ENCODE measurements at regions not wholly inside any gene's neighbourhood (a gene's known extent, or its start where the extent isn't known, plus 50 kb on each side); places are given as distances from the start of the nearest gene placed in this dataset.
A peak's percentile ranks its signal among the peaks of the same experiment; 100 is the strongest.

DNA sequence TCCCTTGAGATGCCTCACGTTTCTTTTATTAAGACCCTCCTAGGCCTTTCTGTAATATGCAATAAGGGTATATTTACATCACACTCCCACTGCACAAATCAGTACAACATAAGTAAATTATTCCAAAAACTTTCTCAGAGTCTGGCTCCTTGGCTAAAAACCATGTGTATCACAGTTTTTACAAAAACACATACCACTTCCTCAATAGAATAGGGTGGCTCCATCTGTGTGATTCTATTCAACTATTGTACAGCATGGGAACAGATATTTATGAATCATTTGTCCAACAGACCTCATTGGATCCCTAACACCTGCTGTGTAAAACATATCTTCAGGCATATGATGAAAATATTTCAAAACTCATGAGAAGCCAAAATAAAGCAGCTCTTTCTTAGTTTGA, 502.7 kb downstream of the EFNA5 start:
- Histone ChIP-seq H3K9me3 (replicated peaks; ENCODE audit: control insufficient read depth, low read depth, low read length) (no peaks in the 10 kb centered on the region), H3K27me3 (ENCODE audit: control insufficient read depth, insufficient read depth, low read length) (no peaks in the 10 kb centered on the region), H3K27ac (ENCODE audit: low read length) (no peak overlapping the region), H3K4me3 (ENCODE audit: low read length) (no peak overlapping the region), H3K36me3 (ENCODE audit: control insufficient read depth, insufficient read depth, low read length) (no peaks in the 10 kb centered on the region), H3K4me1 (ENCODE audit: control insufficient read depth, insufficient read depth, low read length) (no peaks in the 10 kb centered on the region)
- DNase-seq: no peak
- no CpG with 5 or more reads among the region's 1 CpG for WGBS (ENCODE audit: insufficient coverage)

GRCh38 chr5:107165296-107165695, 505.4 kb downstream of the EFNA5 start:
- no peak for DNase-seq
- Histone ChIP-seq H3K36me3 (ENCODE audit: control insufficient read depth, insufficient read depth, low read length) (no peaks in the 10 kb centered on the region), H3K27me3 (ENCODE audit: control insufficient read depth, insufficient read depth, low read length) (no peaks in the 10 kb centered on the region), H3K9me3 (replicated peaks; ENCODE audit: control insufficient read depth, low read depth, low read length) (no peaks in the 10 kb centered on the region), H3K4me3 (ENCODE audit: low read length) (no peak overlapping the region), H3K4me1 (ENCODE audit: control insufficient read depth, insufficient read depth, low read length) (no peaks in the 10 kb centered on the region), H3K27ac (ENCODE audit: low read length) (no peak overlapping the region)
- WGBS (ENCODE audit: insufficient coverage): 0% methylated on average over 1 of the region's 2 CpGs

DNA sequence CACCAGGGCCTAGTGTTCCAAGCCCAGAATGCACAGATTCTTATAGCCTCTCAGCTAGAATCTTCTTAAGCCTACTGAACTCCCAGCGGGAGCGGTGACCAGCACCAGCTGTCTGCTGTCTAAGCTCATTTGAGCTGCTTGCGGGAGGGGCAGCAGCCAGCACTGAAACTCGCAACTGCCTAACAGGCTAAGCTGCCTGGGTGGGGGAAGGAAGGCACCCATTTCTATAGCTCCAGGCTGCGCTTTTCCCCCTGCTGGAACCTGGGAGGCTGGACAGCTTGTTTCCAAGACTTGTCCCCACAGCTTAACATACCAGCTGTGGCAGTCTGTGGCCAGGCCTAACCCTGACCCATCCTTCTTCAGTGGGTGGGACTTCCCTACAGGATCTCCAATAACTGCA, 512.9 kb downstream of the EFNA5 start:
- no peak overlapping the region for H3K4me3 ChIP-seq (ENCODE audit: low read length)
- H3K9me3 ChIP-seq (replicated peaks; ENCODE audit: control insufficient read depth, low read depth, low read length): no peaks in the 10 kb centered on the region
- no peaks in the 10 kb centered on the region for H3K27me3 ChIP-seq (ENCODE audit: control insufficient read depth, insufficient read depth, low read length)
- no peaks in the 10 kb centered on the region for H3K36me3 ChIP-seq (ENCODE audit: control insufficient read depth, insufficient read depth, low read length)
- H3K4me1 ChIP-seq (ENCODE audit: control insufficient read depth, insufficient read depth, low read length): no peaks in the 10 kb centered on the region
- no peak overlapping the region for H3K27ac ChIP-seq (ENCODE audit: low read length)
- 86% methylated on average over 5 of the region's 5 CpGs for WGBS (ENCODE audit: insufficient coverage)
- peak; percentile 27 for DNase-seq

DNA sequence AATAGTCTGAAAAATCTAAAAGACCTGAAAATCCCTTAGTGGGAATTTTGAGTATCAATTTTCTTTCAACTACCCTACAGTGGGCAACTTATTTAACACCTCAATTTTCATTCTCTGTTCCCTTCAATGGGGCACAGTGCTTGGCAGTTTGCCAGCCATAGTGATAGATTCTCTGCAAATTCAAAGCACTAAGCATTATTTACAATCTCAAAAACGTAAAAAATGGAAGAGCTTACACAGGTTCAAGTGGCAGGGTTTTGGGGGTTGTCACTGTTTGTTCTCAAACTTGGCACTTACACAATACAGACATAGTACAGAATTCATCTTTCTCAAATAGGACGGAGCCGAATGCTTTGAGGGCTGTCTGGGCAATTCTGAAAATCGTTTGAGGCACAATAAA, 515.0 kb downstream of the EFNA5 start:
- no peak for DNase-seq
- Histone ChIP-seq H3K4me3 (ENCODE audit: low read length) (no peak overlapping the region), H3K9me3 (replicated peaks; ENCODE audit: control insufficient read depth, low read depth, low read length) (no peaks in the 10 kb centered on the region), H3K36me3 (ENCODE audit: control insufficient read depth, insufficient read depth, low read length) (no peaks in the 10 kb centered on the region), H3K27me3 (ENCODE audit: control insufficient read depth, insufficient read depth, low read length) (no peaks in the 10 kb centered on the region), H3K27ac (ENCODE audit: low read length) (no peak overlapping the region), H3K4me1 (ENCODE audit: control insufficient read depth, insufficient read depth, low read length) (no peaks in the 10 kb centered on the region)
- WGBS (ENCODE audit: insufficient coverage): no CpG with 5 or more reads among the region's 4 CpGs

- no peak overlapping the region for H3K4me3 ChIP-seq (ENCODE audit: low read length)
- no peak overlapping the region for H3K27ac ChIP-seq (ENCODE audit: low read length)
- no peak for DNase-seq
- no peaks in the 10 kb centered on the region for H3K27me3 ChIP-seq (ENCODE audit: control insufficient read depth, insufficient read depth, low read length)
- no peaks in the 10 kb centered on the region for H3K4me1 ChIP-seq (ENCODE audit: control insufficient read depth, insufficient read depth, low read length)
- WGBS (ENCODE audit: insufficient coverage): 73% methylated on average over 3 of the region's 6 CpGs
- no peaks in the 10 kb centered on the region for H3K36me3 ChIP-seq (ENCODE audit: control insufficient read depth, insufficient read depth, low read length)
- no peaks in the 10 kb centered on the region for H3K9me3 ChIP-seq (replicated peaks; ENCODE audit: control insufficient read depth, low read depth, low read length)
Measured at GRCh38 chr5:107154593-107154992, 516.1 kb downstream of the EFNA5 start.

DNA sequence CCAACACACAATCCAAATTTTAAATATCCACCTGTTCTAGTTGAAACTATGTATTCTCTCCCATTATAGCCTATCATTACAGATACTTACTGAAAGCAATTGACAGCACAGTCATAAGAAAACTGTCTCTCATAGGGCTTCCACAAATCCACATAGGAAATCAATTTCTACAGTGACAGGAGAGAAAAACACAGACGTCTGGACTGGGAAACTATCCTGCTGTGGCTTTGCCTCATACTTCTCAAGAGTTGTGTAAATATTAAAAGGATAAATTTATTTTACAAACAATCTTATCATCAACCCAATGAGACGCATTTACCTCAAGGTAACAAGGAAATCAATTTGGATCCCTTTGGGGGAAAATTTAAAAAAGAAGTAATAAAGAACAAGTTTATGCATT, 517.5 kb downstream of the EFNA5 start:
- Histone ChIP-seq H3K36me3 (ENCODE audit: control insufficient read depth, insufficient read depth, low read length) (no peaks in the 10 kb centered on the region), H3K9me3 (replicated peaks; ENCODE audit: control insufficient read depth, low read depth, low read length) (no peaks in the 10 kb centered on the region), H3K27me3 (ENCODE audit: control insufficient read depth, insufficient read depth, low read length) (no peaks in the 10 kb centered on the region), H3K4me3 (ENCODE audit: low read length) (no peak overlapping the region), H3K27ac (ENCODE audit: low read length) (no peak overlapping the region), H3K4me1 (ENCODE audit: control insufficient read depth, insufficient read depth, low read length) (no peaks in the 10 kb centered on the region)
- WGBS (ENCODE audit: insufficient coverage): no CpG with 5 or more reads among the region's 2 CpGs
- DNase-seq: no peak

GRCh38 chr5:107149243-107150005, 521.3 kb downstream of the EFNA5 start:
- DNase-seq: no peak
- no peaks in the 10 kb centered on the region for H3K27me3 ChIP-seq (ENCODE audit: control insufficient read depth, insufficient read depth, low read length)
- no peaks in the 10 kb centered on the region for H3K9me3 ChIP-seq (replicated peaks; ENCODE audit: control insufficient read depth, low read depth, low read length)
- no peaks in the 10 kb centered on the region for H3K36me3 ChIP-seq (ENCODE audit: control insufficient read depth, insufficient read depth, low read length)
- WGBS (ENCODE audit: insufficient coverage): no CpG with 5 or more reads among the region's 3 CpGs
- H3K4me1 ChIP-seq (ENCODE audit: control insufficient read depth, insufficient read depth, low read length): no peaks in the 10 kb centered on the region
- no peak overlapping the region for H3K27ac ChIP-seq (ENCODE audit: low read length)
- H3K4me3 ChIP-seq (ENCODE audit: low read length): no peak overlapping the region

- Histone ChIP-seq H3K36me3 (ENCODE audit: control insufficient read depth, insufficient read depth, low read length) (no peaks in the 10 kb centered on the region), H3K27me3 (ENCODE audit: control insufficient read depth, insufficient read depth, low read length) (no peaks in the 10 kb centered on the region), H3K27ac (ENCODE audit: low read length) (no peak overlapping the region), H3K4me3 (ENCODE audit: low read length) (no peak overlapping the region), H3K9me3 (replicated peaks; ENCODE audit: control insufficient read depth, low read depth, low read length) (no peaks in the 10 kb centered on the region), H3K4me1 (ENCODE audit: control insufficient read depth, insufficient read depth, low read length) (no peaks in the 10 kb centered on the region)
- DNase-seq: peak; percentile 83
- WGBS (ENCODE audit: insufficient coverage): 17% methylated on average over 1 of the region's 1 CpG
Measured at GRCh38 chr5:107147589-107147988, 523.1 kb downstream of the EFNA5 start.

- Histone ChIP-seq H3K9me3 (replicated peaks; ENCODE audit: control insufficient read depth, low read depth, low read length) (no peaks in the 10 kb centered on the region), H3K4me3 (ENCODE audit: low read length) (no peak overlapping the region), H3K4me1 (ENCODE audit: control insufficient read depth, insufficient read depth, low read length) (no peaks in the 10 kb centered on the region), H3K27me3 (ENCODE audit: control insufficient read depth, insufficient read depth, low read length) (no peaks in the 10 kb centered on the region), H3K27ac (ENCODE audit: low read length) (no peak overlapping the region), H3K36me3 (ENCODE audit: control insufficient read depth, insufficient read depth, low read length) (no peaks in the 10 kb centered on the region)
- DNase-seq: no peak
- WGBS (ENCODE audit: insufficient coverage): no CpG with 5 or more reads among the region's 4 CpGs
Measured at GRCh38 chr5:107146901-107147300, 523.8 kb downstream of the EFNA5 start.

DNA sequence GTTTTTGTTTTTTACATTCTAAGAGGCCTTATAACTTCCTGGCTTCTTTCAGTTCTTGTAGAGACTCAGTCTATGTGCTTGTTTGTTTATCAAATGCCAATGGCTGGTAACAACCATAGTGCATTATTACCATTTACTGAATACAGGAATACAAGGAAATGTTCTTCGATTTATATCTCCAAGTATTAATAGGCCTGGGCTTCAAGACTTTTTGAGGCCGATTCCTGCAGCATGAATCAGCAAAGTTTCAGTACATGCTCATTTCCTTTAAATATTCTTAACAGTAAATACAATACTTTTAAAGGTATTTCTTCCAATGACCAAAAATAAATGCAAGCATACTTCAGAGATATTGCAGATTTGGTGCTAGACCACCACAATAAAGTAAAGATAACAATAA, 535.3 kb downstream of the EFNA5 start:
- no peak for DNase-seq
- Histone ChIP-seq H3K27ac (ENCODE audit: low read length) (no peak overlapping the region), H3K27me3 (ENCODE audit: control insufficient read depth, insufficient read depth, low read length) (no peaks in the 10 kb centered on the region), H3K4me3 (ENCODE audit: low read length) (no peak overlapping the region), H3K9me3 (replicated peaks; ENCODE audit: control insufficient read depth, low read depth, low read length) (peaks cover 18% of the 10 kb centered on the region), H3K36me3 (ENCODE audit: control insufficient read depth, insufficient read depth, low read length) (no peaks in the 10 kb centered on the region), H3K4me1 (ENCODE audit: control insufficient read depth, insufficient read depth, low read length) (no peaks in the 10 kb centered on the region)
- no CpG with 5 or more reads among the region's 2 CpGs for WGBS (ENCODE audit: insufficient coverage)

- H3K27ac ChIP-seq (ENCODE audit: low read length): no peak overlapping the region
- no peaks in the 10 kb centered on the region for H3K36me3 ChIP-seq (ENCODE audit: control insufficient read depth, insufficient read depth, low read length)
- no peak overlapping the region for H3K4me3 ChIP-seq (ENCODE audit: low read length)
- peaks cover 15% of the 10 kb centered on the region for H3K9me3 ChIP-seq (replicated peaks; ENCODE audit: control insufficient read depth, low read depth, low read length)
- WGBS (ENCODE audit: insufficient coverage): no CpG with 5 or more reads among the region's 2 CpGs
- H3K27me3 ChIP-seq (ENCODE audit: control insufficient read depth, insufficient read depth, low read length): no peaks in the 10 kb centered on the region
- H3K4me1 ChIP-seq (ENCODE audit: control insufficient read depth, insufficient read depth, low read length): no peaks in the 10 kb centered on the region
- DNase-seq: no peak
Measured at GRCh38 chr5:107134931-107135330, 535.8 kb downstream of the EFNA5 start.

Data from muscle of leg (tissue), 3 donors.